AG10803 (cell line): ENCODE measurements at regions not wholly inside any gene's neighbourhood (a gene's known extent, or its start where the extent isn't known, plus 50 kb on each side); places are given as distances from the start of the nearest gene placed in this dataset.

Experiments used
- DNase-seq: peaks from one replicate; pipeline ENCODE4 v3.0.0; 2010; ENCODE audit warnings: low read depth
- H3K4me3 ChIP-seq: 2 replicates; pipeline ENCODE4 v1.5.1; 2011; ENCODE audit warnings: mild to moderate bottlenecking, low read length, control low read depth
- TF ChIP-seq, protein P1 (sequence below): conservative IDR thresholded peaks from 2 replicates; pipeline ENCODE4 v1.5.1; 2011; ENCODE audit warnings: mild to moderate bottlenecking, low read length, control low read depth, inconsistent platforms

DNA sequence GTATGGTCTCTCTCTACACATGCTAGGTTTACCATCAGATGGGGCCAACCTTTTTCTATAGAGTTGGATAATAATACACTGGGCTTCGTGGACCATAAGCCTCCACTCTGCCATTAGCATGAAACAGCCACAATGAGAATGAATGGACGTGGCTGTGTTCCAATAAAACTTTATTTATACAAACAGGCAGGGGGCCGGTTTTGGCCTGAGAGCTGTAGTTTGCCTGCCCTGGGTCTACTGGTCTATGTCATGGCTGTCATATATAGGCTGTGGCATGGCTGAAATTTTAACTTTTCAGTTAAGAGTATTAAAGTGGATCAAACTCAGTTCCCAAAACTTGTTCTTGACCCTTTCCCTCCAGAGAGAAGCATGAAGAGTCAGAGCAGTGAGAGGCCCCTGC is 120.3 kb upstream of the MYL2 start:
- TF ChIP-seq, protein P1, sequence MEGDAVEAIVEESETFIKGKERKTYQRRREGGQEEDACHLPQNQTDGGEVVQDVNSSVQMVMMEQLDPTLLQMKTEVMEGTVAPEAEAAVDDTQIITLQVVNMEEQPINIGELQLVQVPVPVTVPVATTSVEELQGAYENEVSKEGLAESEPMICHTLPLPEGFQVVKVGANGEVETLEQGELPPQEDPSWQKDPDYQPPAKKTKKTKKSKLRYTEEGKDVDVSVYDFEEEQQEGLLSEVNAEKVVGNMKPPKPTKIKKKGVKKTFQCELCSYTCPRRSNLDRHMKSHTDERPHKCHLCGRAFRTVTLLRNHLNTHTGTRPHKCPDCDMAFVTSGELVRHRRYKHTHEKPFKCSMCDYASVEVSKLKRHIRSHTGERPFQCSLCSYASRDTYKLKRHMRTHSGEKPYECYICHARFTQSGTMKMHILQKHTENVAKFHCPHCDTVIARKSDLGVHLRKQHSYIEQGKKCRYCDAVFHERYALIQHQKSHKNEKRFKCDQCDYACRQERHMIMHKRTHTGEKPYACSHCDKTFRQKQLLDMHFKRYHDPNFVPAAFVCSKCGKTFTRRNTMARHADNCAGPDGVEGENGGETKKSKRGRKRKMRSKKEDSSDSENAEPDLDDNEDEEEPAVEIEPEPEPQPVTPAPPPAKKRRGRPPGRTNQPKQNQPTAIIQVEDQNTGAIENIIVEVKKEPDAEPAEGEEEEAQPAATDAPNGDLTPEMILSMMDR: no peak
- DNase-seq: no peak
- no peak overlapping the region for H3K4me3 ChIP-seq

DNA sequence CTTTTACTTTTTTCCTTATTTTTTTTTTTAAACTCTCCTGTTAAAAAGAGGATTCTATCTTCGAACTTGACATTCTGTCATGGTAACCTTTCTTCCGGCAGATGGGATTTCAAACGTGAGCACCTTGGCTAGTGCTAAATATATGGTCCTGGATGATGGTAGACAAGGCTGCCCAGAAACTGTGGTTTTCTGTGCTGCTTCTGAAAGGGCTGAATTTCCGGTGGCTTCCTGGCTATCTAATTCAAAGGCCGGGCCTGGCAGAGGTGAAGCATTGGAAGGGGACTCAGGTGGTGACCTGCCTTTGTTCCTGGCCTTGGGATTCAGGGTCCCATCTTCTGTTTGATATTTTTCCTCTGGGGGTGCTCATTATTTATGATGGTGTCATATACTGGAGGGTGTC is 118.6 kb upstream of the MYL2 start:
- no peak for DNase-seq
- TF ChIP-seq, protein P1: no peak
- no peak overlapping the region for H3K4me3 ChIP-seq

DNA sequence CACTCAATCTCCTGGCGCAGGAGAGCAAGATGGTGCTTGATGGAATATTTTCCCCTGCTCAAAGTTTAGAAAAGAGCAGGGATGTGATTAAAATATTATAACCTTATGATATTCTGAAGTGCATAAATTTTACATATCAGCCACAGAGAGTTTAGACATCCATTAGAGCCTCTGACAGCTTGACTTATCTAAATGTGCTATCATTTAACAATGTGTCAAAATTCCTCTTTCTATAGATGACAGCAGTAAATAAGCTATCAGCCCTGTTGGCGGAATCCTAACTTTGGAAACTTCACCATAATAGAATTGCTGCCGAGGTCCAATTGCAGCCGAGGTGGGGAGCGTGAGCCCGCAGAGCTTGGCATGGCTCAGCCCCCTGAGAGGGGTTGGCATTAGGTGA is 117.7 kb upstream of the MYL2 start:
- H3K4me3 ChIP-seq: no peak overlapping the region
- no peak for DNase-seq
- TF ChIP-seq, protein P1: no peak

DNA sequence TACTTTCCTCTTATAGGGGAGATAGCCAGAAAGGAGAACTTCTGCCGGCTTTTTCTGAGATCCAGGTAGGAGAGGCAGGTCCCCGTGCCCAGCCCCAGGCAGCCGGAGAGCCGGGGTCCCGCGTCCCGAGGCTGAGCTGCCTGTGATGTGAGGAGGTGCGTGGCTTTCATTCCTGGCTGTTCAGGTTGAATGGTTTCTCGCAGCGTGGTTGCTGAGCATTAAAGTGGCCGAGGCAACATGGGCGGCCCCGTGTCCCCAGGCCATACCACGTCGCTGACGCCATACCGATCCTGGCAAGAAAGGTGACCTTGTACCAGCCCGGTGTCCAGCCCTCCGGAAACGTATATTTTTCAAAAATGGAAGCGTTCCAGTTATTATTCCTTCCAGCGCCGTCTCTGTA is 116.7 kb upstream of the MYL2 start:
- H3K4me3 ChIP-seq: no peak overlapping the region
- TF ChIP-seq, protein P1: no peak
- no peak for DNase-seq

DNA sequence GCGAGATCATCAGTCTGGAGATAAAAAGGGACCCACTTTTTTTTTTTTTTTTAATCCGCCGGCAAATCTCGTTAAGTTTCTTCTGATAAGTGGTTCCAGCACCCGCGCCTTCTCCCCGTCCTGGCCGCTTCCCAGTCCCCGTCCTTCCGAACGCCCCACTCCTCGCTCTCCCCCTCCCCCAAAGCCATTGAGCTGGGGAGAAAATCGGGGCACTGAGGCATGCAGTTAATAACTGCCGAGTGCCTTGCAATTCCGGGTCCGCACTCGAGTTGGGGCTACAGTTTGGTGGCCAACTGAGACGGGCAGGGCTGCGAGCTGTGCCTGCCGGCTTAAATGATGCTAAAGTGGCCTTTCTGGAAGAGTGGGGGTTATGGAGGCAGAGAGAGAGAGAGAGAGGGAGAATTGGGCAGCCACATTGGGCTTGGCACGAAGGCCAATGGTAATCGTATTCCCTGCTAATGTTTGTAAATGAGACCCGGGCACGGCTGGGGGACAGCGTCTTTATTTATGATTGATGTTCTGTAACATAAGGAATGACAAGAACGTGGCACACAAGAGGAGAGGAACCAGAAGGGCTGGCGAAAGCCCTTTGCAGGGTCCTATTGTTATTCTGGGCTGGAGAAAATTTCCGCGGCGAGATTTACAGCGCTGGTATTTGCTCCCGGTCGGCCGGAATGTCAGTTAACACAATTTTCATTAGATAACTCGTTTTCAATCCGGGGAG is 115.4 kb upstream of the MYL2 start:
- TF ChIP-seq, protein P1: no peak
- no peak for DNase-seq
- H3K4me3 ChIP-seq: no peak overlapping the region

DNA sequence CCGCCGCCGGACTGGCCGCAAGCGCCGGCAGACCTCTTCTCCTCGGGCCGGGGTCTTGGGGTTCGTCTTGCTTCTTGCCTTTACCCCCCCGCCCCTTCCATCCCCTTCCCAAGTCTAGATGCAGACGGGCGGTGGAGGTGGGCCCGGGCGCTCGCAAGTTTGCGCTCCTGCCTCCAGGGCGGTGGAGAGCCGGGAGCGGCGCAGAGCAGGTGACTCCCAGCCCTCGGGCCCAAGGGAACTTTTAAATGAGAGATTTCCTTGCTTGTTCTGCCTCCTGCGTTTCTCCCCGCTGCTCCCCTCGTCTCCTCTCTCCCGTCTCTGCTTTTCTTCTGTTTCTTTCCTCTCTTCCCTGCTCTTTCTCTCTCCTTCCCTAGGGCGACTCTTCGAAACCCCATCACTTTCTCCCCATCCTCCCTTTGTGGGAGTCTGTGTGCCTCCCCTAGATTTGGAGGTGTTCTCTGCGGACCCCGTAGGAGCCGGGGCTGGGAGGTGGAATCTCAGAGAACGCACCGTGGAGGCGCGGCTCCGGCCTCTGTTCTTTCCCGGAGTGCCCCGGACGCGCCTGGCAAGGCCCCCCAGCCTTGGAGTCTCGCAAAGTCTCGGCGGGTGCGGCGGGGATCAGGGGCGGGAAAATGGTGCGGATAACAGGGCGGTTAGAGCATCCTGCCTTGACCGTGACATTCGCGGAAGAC is 114.7 kb upstream of the MYL2 start:
- no peak overlapping the region for H3K4me3 ChIP-seq
- TF ChIP-seq, protein P1: no peak
- DNase-seq: no peak
